Activated CD4-positive, alpha-beta T cell treated with anti-CD3 and anti-CD28 coated beads, Interleukin-2, amount 50 U/mL, for 1 hour (primary cell): ENCODE measurements at regions not wholly inside any gene's neighbourhood (a gene's known extent, or its start where the extent isn't known, plus 50 kb on each side); places are given as distances from the start of the nearest gene placed in this dataset.

ENCODE experiments used
- DNase-seq: peaks from one replicate; pipeline ENCODE4 v3.0.0-alpha.2; 2020

DNA sequence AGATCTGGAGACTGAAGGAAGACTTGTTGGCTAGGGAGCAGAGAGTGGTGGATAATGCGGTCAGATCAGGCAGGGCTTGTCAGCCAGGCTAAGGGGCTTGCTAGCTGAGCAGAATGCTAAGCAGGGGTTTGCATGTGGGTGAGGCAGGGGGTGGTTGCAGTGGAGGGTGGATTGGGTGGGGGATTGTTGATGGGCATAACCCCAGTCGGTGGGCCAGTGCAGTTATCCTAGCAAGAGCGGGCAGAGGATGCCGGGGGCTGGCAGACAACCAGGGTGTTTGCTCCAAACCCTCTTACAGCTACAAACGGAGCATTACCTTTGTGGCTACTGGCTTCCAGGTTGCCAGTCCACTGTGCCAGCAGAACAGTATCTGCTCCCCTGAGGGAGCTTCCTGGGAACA is 131.5 kb upstream of the LGALSL start:
- no peak for DNase-seq

DNA sequence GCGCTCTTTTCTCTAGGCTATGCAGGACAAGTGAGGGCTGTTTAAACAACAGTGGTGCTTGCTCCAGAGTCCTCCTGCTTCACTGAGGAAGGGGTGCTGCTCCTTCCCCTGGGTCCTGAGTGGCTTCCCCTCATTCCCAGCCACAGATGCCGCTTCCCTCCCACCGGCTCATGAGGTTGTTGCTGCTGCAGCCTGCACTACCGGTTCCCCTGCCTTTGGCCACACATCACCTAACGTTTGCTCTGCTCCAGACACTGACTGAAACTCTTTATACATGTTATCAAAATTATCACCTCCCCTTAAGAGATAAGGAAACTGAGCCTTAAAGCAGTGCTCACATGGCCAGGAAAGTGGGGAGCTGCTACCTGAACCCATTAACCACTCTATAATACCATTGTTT is 130.8 kb upstream of the LGALSL start:
- no peak for DNase-seq

DNA sequence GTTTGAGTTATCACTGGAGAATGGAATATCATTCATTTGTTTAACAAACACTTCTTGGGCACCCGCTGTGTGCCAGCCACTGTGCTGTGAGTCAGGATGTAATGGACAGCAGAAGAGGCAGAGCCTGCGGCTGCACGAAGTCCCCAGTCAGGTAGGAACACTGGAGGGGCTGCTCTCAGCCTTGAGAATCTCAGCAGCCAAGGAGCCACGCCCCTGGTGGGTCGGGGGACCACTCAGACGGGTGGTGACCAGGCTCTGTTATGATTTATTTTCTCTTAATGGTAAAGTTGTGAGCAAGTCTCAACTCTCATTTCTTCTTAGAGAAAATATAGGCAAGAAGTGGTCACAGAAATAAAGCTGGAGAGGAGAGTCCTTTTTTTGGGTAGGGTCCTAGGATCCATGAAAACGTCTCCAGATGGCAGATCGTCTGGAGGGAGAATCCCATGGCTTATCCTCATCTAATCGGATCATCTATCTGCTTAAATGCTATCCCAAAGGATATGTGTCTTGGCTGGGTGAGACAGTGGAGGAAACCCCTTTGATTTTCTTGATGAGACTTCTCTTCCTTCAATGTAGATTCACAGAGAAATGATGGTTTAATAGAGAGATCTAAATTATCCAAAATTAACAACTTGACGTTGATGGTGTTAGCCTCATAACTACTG is 129.1 kb upstream of the LGALSL start:
- no peak for DNase-seq

DNA sequence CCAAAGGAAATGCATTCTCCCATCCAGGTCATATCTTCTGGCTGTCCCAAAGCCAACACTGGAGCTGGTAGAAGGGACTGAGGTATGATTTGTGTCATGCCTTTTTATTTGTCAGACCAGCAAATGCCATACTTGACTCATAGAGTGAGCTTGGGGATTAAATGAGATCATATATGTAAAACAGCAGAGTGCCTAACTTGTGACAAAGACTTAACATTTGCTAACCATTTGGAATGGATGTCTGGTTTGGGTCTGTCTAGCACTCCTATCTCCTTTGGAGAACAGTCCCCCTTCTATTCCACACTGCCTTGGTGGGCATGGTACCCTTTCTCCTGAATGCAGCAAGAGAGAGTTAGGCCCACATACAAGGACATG is 128.5 kb upstream of the LGALSL start:
- no peak for DNase-seq

DNA sequence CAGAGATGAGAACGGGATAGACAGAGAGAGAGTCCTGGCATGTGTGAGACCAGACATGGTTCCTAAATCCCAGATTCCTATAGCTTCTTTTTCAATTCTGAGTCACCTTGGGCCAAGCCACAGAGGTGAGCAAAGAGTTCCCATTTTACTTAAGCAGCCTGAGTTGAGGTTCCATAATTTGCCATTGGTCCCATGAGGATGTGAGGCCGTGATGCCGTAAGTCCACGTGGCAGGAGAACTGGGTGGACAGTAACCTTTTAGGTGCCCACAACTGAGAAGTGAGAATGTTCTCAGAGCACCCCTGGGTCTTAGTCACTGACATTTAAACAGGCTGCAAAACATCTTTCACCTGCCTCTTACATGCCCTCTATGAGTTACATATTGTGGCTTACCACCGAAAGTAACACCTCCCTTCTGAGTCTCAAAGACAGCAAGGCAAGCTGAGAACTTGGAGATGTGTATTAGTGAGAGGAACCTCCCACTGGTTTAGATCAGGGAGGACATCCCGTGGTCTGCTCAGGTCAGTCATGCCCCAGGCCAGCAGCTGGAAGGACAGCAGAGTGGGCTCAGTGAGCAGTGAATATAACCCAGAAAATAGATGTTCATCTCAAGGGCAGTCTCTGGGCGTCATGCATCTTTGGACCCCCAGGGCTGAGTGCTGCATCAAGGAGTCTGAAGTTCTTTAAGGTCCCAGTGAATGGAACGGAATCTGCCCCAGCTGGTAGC is 127.9 kb upstream of the LGALSL start:
- peak; percentile 16 for DNase-seq

DNA sequence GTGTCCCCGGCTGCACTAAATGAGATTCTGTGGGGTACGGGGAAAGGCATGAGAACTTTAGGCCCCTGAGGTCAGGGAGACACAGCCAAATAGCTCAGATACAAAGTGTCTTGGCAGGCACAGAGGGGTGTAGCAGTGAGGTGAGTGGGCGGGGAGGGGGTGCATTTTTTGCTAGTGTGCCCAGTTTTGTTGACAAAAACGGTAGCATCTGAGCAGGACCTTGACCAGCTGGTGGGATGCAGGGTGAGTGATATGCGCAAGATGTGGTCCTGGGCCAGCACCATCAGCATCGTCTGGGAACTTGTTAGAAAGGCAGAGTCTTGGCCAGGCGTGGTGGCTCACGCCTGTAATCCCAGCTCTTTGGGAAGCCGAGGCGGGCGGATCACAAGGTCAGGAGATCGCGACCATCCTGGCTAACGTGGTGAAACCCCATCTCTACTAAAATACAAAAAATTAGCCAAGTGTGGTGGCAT is 127.3 kb upstream of the LGALSL start:
- no peak for DNase-seq

DNA sequence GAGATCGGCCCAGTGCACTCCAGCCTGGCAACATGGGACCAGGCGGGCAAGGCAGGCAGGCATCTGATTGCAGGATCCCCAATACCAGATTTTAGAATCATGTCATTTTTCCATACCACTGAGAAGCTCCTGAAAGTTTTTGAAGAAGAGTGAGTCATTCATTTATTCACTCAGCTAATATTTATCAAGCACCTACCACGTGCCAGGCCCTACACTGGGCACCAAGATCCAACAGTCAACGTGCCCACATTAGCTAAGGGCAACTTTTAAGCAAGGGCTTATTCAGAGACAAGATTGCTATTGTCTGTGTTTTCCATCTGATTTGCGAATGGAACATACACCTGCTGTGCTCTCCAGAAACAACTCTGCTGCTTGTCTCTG is 126.8 kb upstream of the LGALSL start:
- no peak for DNase-seq

DNA sequence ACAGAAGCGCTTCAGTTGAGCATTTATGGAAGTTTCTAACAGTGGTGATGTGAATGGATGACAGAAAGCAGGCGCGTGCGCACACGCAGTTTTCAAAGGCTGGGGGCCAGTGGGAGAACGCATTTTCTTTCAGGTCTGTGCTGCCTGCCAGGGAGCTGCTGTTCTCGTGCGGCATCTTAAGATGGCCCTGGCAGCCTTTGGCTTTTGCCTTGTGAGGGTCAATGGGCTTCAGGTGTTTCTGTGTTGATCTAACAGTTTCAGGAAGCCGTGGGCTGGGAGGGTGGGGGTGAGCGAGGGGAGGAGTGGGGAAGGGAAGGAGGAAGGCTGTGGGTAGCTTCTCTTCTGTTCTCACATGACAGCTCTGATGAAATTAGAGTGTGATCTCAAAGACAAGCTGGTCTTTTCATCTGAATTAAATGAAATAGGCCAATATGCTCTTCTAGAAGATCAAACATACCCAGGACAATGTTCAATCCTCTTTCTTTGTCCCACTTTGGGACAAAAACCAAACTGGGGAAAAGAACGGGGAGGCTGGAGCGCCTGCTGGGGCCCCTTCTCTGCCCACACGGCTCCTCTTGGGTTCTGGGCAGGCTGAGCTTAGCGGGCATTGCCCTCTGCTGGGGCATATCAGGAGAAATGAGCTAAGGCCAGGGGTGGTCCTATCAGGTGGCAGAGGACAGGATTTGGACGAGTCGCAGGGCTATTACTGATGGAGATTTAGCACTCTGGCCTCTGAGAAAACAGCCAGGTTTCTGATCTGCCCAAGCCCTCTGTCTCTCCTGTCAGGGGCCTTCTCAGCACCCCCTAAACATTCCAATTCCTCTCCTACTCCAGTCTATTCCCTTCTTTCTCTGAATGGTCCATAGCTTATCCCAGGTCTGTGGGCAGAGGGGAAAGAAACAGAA is 126.2 kb upstream of the LGALSL start:
- DNase-seq, result peak; percentile 44

DNA sequence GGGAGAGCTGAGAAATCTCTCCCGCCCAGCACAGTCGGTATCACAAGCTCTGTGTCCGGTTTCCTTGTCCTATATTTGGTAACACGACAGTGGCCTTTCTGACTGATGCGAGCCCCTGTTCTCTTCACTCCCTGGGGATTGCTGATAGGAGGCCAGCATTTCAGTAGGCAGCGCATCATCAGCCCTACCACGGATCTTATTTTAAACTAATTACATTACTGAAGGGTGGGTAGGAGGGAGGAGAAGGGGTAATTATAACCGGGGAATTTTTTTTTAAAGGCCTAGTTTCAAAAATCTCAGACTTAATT is 125.6 kb upstream of the LGALSL start:
- DNase-seq, result no peak

DNA sequence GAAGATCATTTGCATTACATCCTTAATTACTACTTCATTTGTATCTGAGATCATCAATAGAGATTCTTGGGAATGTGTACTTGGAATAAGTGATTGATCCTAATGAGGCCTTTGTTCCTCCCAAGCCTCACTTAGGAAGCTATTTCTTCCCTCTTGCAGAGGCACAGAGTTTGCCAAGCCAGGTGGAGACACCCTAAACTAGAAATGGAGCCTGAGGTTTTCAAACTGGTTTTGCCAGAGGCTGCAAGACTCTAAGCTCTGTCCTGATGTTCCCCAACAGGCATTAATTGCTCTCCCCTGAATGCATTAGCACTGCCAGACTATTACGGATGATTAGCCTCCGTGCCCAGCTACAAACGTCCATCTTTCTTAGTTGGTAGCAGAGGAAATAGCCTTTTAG is 125.2 kb upstream of the LGALSL start:
- DNase-seq, result no peak

DNA sequence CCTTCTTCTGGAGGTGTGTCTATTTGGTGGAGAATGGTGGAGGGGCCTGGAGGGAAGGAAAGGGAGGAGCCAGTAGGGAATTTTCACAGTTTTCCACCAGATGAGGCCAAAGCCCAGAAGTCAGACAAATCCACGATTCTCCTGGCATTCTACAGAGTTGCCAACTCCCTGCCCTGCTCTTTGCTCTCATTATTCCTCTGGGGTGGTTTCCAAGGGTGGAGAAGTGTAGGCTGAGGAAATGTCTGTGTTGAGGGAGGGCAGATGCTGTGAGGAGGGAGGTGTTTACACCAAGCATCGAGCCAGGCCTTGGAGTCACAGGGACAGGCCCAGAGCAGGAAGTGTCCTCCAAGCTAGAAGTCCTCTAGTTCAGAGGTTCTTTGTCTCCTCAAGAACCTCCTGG is 124.1 kb upstream of the LGALSL start:
- DNase-seq, result no peak

DNA sequence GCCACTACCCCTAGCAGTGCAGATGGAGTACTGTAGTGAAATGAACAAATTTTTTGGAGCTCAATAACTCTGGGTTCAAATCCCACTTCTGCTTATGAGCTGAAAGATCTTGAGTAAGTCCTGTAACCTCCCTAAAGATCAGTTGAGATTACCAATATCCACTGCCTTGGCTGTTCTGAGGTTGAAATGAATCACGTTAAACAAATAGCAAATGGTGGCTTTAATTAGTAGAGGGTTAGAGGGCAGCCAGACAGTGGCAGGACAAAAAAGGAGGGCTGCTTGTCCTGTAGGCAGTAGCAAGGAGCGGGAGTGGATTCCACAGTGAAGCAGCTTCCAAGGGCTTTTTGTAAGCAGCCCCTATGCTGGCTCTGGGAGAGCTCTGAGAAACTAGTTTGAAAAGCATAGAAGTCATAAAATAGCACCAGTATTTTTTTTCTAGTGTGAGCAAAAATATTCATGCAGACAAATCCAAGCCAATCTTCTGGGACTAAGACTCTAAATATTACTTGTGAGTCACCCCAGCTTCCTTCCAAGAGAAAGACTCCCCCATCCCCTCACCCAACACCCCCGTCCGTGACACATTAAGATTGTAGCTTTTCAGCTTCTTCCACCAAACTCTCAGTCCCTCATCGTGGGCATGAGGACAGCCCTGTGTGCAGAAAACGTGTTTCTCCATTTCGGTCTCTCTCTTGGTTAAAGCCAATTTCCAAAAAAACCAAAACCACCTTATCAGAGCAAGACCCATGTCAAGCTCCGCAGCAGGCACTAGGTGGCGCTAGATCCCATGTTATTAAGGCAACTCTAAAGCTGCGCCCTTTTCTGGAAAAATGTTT is 123.5 kb upstream of the LGALSL start:
- DNase-seq, result peak; percentile 82

DNA sequence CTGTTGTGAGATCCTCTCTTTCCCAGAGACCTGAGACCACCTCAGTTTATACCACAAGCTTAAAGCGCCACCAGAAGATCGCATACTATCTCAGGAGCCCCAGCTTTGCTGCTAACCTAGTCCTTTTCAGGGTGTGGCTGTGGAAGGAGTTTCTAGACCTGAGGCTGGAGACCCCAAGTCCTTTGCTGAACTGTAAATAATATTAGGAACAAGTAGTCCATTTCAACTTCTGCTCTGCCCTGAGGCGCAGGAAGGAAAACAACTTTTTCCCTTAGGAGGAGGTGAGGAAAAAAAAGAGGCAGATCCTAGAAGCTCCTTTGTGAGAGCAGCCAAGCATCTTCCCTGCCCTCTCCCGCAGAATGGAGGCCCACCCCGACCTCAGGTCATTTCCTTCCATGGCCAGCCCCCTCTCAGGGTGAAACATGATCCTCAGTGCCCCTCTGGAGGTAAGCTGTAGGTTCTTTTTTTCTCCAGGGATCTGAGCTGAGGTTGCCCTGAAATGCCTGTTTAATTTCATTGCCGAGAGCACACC is 122.8 kb upstream of the LGALSL start:
- no peak for DNase-seq

DNA sequence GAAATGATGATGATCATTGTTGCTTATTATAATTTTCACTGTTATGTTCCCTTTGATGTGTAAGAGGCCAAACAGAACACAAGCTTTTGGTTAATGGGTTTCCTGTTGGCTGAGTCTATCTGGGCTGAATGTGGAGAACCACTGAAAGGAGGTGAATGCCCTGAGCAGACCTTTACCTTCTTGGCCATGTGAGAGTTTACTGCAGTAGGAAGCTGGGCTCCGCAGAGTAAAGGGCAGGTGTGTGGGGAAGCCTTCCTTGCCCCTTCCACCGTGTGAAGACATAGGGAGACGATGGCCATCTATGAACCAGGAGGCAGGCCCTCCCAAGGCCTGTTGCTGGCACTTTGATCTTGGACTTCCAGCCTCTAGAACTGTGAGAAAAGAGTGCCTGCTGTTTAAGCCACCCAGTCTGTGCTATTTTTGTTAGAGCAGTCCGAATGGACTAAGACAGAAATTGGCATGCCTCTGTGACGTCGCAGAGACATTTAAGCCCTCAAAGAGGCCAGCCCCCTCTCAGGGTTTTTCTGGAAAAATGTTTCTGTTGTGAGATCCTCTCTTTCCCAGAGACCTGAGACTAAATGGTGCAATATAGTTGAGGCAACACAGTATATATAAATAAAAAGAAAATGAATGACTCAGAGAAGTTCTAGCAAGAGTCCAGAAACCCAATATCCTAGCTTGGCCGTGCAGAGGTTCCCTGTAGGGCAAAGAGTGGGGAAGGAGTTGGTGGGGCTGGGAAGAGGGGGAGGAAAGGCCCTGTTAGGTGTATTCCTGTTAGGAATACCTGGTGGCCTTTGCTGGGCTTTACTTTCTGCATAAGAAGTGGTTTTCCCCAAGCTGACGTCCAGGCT is 121.9 kb upstream of the LGALSL start:
- no peak for DNase-seq

DNA sequence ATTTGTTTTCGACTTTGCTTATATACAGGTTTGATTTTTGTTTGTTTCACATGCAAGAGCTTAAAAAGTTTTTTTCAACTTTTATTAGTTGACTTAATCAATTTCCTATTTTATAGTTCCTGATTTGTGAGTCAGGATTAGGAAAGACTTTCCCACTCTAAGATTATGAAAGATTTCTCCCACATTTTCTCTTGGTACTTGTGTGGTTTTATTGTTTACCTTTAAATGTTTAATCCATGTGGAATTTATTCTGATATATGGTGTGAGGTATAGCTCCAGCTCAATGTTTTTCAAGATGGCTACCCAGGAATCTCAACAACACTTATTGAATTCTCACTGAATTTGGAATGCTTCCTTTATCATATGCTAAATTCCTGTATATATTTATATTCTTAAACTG is 117.8 kb upstream of the LGALSL start:
- no peak for DNase-seq

DNA sequence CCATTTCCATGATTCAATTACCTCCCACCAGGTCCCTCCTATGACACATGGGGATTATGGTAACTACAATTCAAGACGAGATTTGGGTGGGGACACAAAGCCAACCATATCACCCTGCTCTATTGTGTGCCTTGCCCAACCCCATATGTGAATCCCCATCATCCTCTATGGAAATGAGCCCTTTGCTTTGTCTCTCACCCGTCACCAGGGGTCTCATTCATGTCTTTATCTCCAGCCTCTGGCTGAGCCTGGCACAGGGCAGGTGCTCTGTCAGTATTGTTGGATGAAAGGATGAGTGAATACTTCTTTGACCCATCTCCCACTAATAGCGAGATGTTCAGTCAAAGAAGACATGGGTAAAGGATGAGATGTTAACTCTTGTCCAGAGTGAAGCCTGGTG is 116.6 kb upstream of the LGALSL start:
- DNase-seq, result no peak

DNA sequence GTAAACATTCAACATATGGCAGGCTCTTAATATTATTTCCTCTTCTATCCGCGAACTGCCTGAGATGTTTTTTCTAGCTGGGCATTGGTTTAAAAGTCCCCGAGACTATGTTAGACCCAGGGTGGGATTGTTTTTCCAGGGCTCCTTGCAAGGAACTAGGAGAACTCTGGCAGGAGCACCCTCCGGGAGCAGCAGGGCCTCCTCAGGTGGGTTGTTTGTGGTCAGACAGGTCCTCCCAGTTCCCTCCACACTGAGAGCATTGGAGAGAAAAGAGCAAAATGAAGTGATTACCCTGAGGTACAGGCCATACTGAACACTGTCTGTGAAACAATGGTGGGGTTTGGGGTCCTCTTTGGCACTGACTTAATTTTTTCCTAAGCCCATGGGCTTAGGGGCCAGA is 115.9 kb upstream of the LGALSL start:
- DNase-seq, result no peak

DNA sequence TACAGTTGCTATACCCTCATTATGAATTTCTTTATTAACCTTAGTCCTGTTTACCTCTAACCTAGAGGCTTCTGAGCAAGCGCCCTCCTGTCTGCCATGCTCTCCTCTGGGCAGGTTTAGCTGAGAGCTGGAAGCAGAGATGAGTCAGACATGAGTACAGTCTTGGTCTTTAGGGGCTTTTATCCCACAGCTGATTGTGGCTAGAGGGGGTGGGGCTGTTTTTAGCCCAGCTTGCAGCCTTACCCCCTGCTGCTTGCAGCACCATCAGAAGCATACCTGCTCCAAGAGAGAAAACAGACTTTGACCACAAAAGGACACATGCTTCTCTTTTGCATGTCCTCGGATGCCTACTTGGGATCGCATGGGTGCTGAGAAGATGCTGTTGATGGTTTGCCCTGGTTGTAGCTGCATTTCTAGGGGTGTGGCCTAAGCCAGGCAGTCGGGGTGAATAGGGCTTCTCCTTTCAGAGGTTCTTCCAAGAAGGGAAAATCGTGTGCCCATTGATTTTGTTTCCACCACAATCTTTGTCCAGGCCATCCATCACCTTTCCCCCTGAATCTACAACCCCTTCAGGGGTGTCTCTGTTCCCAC is 115.0 kb upstream of the LGALSL start:
- no peak for DNase-seq

DNA sequence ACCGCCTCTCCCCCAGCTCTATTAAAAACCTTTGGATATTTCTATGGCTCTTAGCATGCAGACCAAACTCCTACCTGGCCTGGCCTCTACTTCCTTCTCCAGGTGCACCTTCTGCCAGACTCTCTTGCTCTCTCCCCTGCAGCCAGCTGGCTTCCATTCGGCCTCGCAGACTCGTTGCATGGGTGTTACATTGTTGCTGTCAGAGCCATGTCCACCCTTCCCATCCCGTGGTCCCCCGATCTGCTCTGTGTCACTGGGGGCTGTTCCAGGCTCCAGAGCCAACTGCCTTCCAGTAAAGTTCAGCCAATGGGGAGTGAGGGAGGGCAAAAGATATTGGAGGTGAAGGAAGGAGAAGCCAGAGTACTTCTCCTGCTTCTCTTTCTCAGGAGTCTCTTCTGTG is 112.5 kb upstream of the LGALSL start:
- no peak for DNase-seq

DNA sequence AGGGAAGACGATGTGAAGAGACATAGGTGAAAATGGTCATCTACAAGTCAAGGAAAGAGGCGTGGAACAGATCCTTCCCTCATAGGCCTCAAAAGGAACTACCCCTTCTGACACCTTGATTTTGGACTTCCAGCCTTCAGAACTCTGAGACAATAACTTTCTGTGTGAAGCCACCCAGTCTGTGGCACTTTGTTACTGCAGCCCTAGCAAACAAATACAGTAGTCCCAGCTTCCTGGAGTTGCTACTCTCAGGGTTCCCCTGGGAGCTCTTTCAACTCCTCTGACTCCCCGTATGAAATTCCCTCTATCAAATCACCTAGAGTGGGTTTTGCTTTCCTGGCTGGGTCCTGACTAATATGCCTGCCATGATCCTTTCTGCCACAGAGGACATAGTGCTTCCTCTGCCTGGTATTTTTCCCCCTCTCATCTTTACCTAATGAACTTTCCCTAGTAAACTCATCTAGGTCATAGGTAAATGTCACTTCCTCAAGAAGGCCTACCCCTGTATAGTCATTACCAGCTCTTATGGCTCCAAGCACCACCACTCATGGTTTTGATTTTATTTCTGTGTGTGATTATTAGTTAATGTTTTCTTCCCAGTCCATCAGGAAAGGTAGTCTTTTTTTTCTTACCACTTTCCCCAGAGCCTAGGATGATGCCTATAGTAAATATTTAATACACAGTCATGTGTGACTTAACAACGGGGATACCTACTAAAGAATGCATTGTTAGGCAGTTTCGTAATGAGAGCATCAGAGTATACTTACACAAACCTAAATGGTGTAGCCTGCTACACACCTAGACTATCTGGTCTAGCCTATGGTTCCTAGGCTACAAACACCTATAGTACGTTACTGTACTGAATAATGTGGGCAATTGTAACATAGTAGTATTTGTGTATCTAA is 111.5 kb upstream of the LGALSL start:
- DNase-seq, result no peak
